Colonic mucosa (tissue), 4 donors: ENCODE measurements at regions not wholly inside any gene's neighbourhood (a gene's known extent, or its start where the extent isn't known, plus 50 kb on each side); places are given as distances from the start of the nearest gene placed in this dataset.

Experiments used
- DNase-seq: peaks from one replicate; pipeline ENCODE4 v3.0.0-alpha.2; 2020
- H3K27ac ChIP-seq: fragments of 200-600 bp; one replicate; pipeline ENCODE4 v1.8.0; 2021
- H3K27me3 ChIP-seq: fragments of 200-600 bp; one replicate; pipeline ENCODE4 v1.8.0; 2021
- H3K36me3 ChIP-seq: fragments of 200-600 bp; one replicate; pipeline ENCODE4 v1.8.0; 2021
- H3K4me1 ChIP-seq: fragments of 200-600 bp; one replicate; pipeline ENCODE4 v1.8.0; 2021; ENCODE audit warnings: mild to moderate bottlenecking
- H3K4me3 ChIP-seq: fragments of 200-600 bp; one replicate; pipeline ENCODE4 v1.8.0; 2021
- H3K9ac ChIP-seq, 2 donors: one replicate each; pipeline ENCODE4 v1.7.0; 2013; ENCODE audit warnings: control low read depth in 2 of 2, low read depth in 2 of 2, low read length in 2 of 2
- H3K9me3 ChIP-seq: fragments of 200-600 bp; one replicate; pipeline ENCODE4 v1.8.0; 2021
- CTCF ChIP-seq: fragments of 200-600 bp; IDR thresholded peaks from one replicate; pipeline ENCODE4 v1.8.0; 2022; ENCODE audit warnings: antibody characterized with exemption, mild to moderate bottlenecking
- intact Hi-C: fragments of 100-400 bp; cut with DNase I; formaldehyde crosslinking; loops from one replicate; pipeline ENCODE4 v1.14.1; 2022
- donor health status: healthy.
- donor health status: DM: no; HTN: no; CAD: no.
- donor health status: DM: no; HTN: no; CAD: no.

- Histone ChIP-seq H3K9ac (no peak overlapping the region), H3K9me3 (no peaks in the 10 kb centered on the region), H3K27ac (no peak overlapping the region), H3K4me3 (no peak overlapping the region), H3K27me3 (no peaks in the 10 kb centered on the region), H3K4me1 (no peaks in the 10 kb centered on the region), H3K36me3 (no peaks in the 10 kb centered on the region)
- TF ChIP-seq CTCF, result no peak
- no peak for DNase-seq
- intact Hi-C loops, result no loop called here
Measured at GRCh38 chr5:82861701-82862100, 215.5 kb downstream of the TMEM167A start.

- H3K36me3 ChIP-seq, result no peaks in the 10 kb centered on the region
- no peak overlapping the region for H3K9ac ChIP-seq
- H3K4me3 ChIP-seq, result no peak overlapping the region
- TF ChIP-seq CTCF, result no peak
- H3K9me3 ChIP-seq, result no peaks in the 10 kb centered on the region
- intact Hi-C loops, result no loop called here
- no peaks in the 10 kb centered on the region for H3K27me3 ChIP-seq
- no peak overlapping the region for H3K27ac ChIP-seq
- no peak for DNase-seq
- no peaks in the 10 kb centered on the region for H3K4me1 ChIP-seq
Measured at GRCh38 chr5:82859451-82860140, 217.6 kb downstream of the TMEM167A start.

GRCh38 chr5:82858151-82859025, 218.8 kb downstream of the TMEM167A start:
- TF ChIP-seq CTCF, result no peak
- Histone ChIP-seq H3K9me3 (no peaks in the 10 kb centered on the region), H3K27me3 (no peaks in the 10 kb centered on the region), H3K4me3 (no peak overlapping the region), H3K27ac (no peak overlapping the region), H3K4me1 (no peaks in the 10 kb centered on the region), H3K9ac (no peak overlapping the region), H3K36me3 (no peaks in the 10 kb centered on the region)
- DNase-seq, result no peak
- intact Hi-C loops, result no loop called here

GRCh38 chr5:82855893-82856550, 221.2 kb downstream of the TMEM167A start:
- H3K27me3 ChIP-seq, result no peaks in the 10 kb centered on the region
- H3K36me3 ChIP-seq, result no peaks in the 10 kb centered on the region
- no peak for TF ChIP-seq CTCF
- H3K27ac ChIP-seq, result no peak overlapping the region
- intact Hi-C loops, result no loop called here
- no peak overlapping the region for H3K4me3 ChIP-seq
- no peaks in the 10 kb centered on the region for H3K9me3 ChIP-seq
- H3K9ac ChIP-seq, result no peak overlapping the region
- DNase-seq, result no peak
- no peaks in the 10 kb centered on the region for H3K4me1 ChIP-seq

- no peak for TF ChIP-seq CTCF
- no peak overlapping the region for H3K9ac ChIP-seq
- H3K36me3 ChIP-seq, result no peaks in the 10 kb centered on the region
- no peaks in the 10 kb centered on the region for H3K9me3 ChIP-seq
- DNase-seq, result no peak
- intact Hi-C loops, result no loop called here
- no peak overlapping the region for H3K27ac ChIP-seq
- H3K4me3 ChIP-seq, result no peak overlapping the region
- H3K4me1 ChIP-seq, result no peaks in the 10 kb centered on the region
- H3K27me3 ChIP-seq, result no peaks in the 10 kb centered on the region
Measured at GRCh38 chr5:82854956-82855355, 222.2 kb downstream of the TMEM167A start.
